ENCODE measurements at regions not wholly inside any gene's neighbourhood (a gene's known extent, or its start where the extent isn't known, plus 50 kb on each side); places are given as distances from the start of the nearest gene placed in this dataset.
"Not testable (repeated sequence)": the region's sequence is repeated elsewhere in the genome, so short reads cannot be mapped to it uniquely, and the experiment has no call there.

GRCh38 chr5:136563489-136563888, 198.1 kb upstream of the TRPC7 start:
- CTCF ChIA-PET, result interaction anchor here (0.6 kb wide), 1 partner anchor 25 kb away, joined by 4 read pairs; no protein-coding TSS in a partner anchor
- TF ChIP-seq LEF1 (IDR thresholded peaks at IDR 0.05; ENCODE audit: borderline replicate concordance) (no peak), SP1 (IDR thresholded peaks at IDR 0.05) (no peak), ELF4 (IDR thresholded peaks at IDR 0.05) (no peak), ARNT (IDR thresholded peaks at IDR 0.05) (no peak), SUZ12 (IDR thresholded peaks at IDR 0.05) (no peak), L3MBTL2 (conservative IDR thresholded peaks at IDR 0.05) (no peak)
- POLR2A ChIA-PET, result no interaction called here
- DNase-seq (ENCODE audit: extremely low spot score), result no peak

- DNase-seq (ENCODE audit: extremely low spot score), result no peak
- TF ChIP-seq PKNOX1 (IDR thresholded peaks at IDR 0.05), result no peak
- TF ChIP-seq BHLHE40 (IDR thresholded peaks at IDR 0.05; ENCODE audit: borderline replicate concordance), result no peak
- TF ChIP-seq CTBP1 (IDR thresholded peaks at IDR 0.05; ENCODE audit: borderline replicate concordance), result no peak
- TF ChIP-seq FOXM1 (IDR thresholded peaks at IDR 0.05; ENCODE audit: borderline replicate concordance), result no peak
- no peak for TF ChIP-seq TARDBP (IDR thresholded peaks at IDR 0.05)
- TF ChIP-seq L3MBTL2 (conservative IDR thresholded peaks at IDR 0.05), result no peak
- TF ChIP-seq ZNF384 (IDR thresholded peaks at IDR 0.05), result no peak
- TF ChIP-seq SP1 (IDR thresholded peaks at IDR 0.05), result no peak
- no peak for TF ChIP-seq SUZ12 (IDR thresholded peaks at IDR 0.05)
- no peak for TF ChIP-seq LEF1 (IDR thresholded peaks at IDR 0.05; ENCODE audit: borderline replicate concordance)
- TF ChIP-seq ARNT (IDR thresholded peaks at IDR 0.05), result no peak
- TF ChIP-seq NFRKB (IDR thresholded peaks at IDR 0.05), result no peak
- TF ChIP-seq HDGF (IDR thresholded peaks at IDR 0.05; ENCODE audit: borderline replicate concordance), result no peak
- no peak for TF ChIP-seq FOXK2 (IDR thresholded peaks at IDR 0.05)
- TF ChIP-seq FOXA1 (IDR thresholded peaks at IDR 0.05), result no peak
- TF ChIP-seq ELF4 (IDR thresholded peaks at IDR 0.05), result no peak
- ChIA-PET POLR2A (no interaction called here), CTCF (no interaction called here)
Measured at GRCh38 chr5:136560126-136560525, 194.8 kb upstream of the TRPC7 start.

- TF ChIP-seq L3MBTL2 (conservative IDR thresholded peaks at IDR 0.05) (no peak), TARDBP (IDR thresholded peaks at IDR 0.05) (no peak), SUZ12 (IDR thresholded peaks at IDR 0.05) (no peak), FOXA1 (IDR thresholded peaks at IDR 0.05) (no peak), ZNF384 (IDR thresholded peaks at IDR 0.05) (no peak), PKNOX1 (IDR thresholded peaks at IDR 0.05) (no peak), ARNT (IDR thresholded peaks at IDR 0.05) (no peak), LEF1 (IDR thresholded peaks at IDR 0.05; ENCODE audit: borderline replicate concordance) (no peak)
- no peak for DNase-seq (ENCODE audit: extremely low spot score)
- ChIA-PET POLR2A (no interaction called here), CTCF (no interaction called here)
Measured at GRCh38 chr5:136559651-136560050, 194.3 kb upstream of the TRPC7 start.

- CTCF ChIA-PET, POLR2A ChIA-PET: not testable (repeated sequence)
Measured at GRCh38 chr5:136547096-136547495, 181.8 kb upstream of the TRPC7 start.

GRCh38 chr5:136546441-136546840, 181.1 kb upstream of the TRPC7 start:
- POLR2A ChIA-PET; DNase-seq (ENCODE audit: extremely low spot score): not testable (repeated sequence)
- CTCF ChIA-PET, result interaction anchor here (0.7 kb wide), 1 partner anchor 183 kb away, joined by 3 read pairs; no protein-coding TSS in a partner anchor

More at GRCh38 chr5:136547096-136547495, 181.8 kb upstream of the TRPC7 start:
- not testable (repeated sequence) for DNase-seq (ENCODE audit: extremely low spot score)

- CTCF ChIA-PET; DNase-seq (ENCODE audit: extremely low spot score); POLR2A ChIA-PET: not testable (repeated sequence)
Measured at GRCh38 chr5:136545031-136545430, 179.7 kb upstream of the TRPC7 start.

GRCh38 chr5:136538534-136538933, 173.2 kb upstream of the TRPC7 start:
- POLR2A ChIA-PET, result no interaction called here
- TF ChIP-seq HDGF (IDR thresholded peaks at IDR 0.05; ENCODE audit: borderline replicate concordance), result no peak
- no peak for TF ChIP-seq L3MBTL2 (conservative IDR thresholded peaks at IDR 0.05)
- no peak for TF ChIP-seq CTBP1 (IDR thresholded peaks at IDR 0.05; ENCODE audit: borderline replicate concordance)
- TF ChIP-seq LEF1 (IDR thresholded peaks at IDR 0.05; ENCODE audit: borderline replicate concordance), result no peak
- TF ChIP-seq FOXM1 (IDR thresholded peaks at IDR 0.05; ENCODE audit: borderline replicate concordance), result no peak
- TF ChIP-seq SUZ12 (IDR thresholded peaks at IDR 0.05), result no peak
- TF ChIP-seq FOXK2 (IDR thresholded peaks at IDR 0.05), result no peak
- TF ChIP-seq TARDBP (IDR thresholded peaks at IDR 0.05), result no peak
- TF ChIP-seq NFRKB (IDR thresholded peaks at IDR 0.05), result no peak
- no peak for TF ChIP-seq PKNOX1 (IDR thresholded peaks at IDR 0.05)
- TF ChIP-seq BHLHE40 (IDR thresholded peaks at IDR 0.05; ENCODE audit: borderline replicate concordance), result no peak
- no peak for TF ChIP-seq ZNF384 (IDR thresholded peaks at IDR 0.05)
- no peak for DNase-seq (ENCODE audit: extremely low spot score)
- CTCF ChIA-PET, result interaction anchor here (0.6 kb wide), 1 partner anchor 24 kb away, joined by 4 read pairs; no protein-coding TSS in a partner anchor

- ChIA-PET CTCF (no interaction called here), POLR2A (no interaction called here)
- DNase-seq (ENCODE audit: extremely low spot score), result no peak
- TF ChIP-seq ARNT (IDR thresholded peaks at IDR 0.05), result no peak
- no peak for TF ChIP-seq TARDBP (IDR thresholded peaks at IDR 0.05)
- TF ChIP-seq LEF1 (IDR thresholded peaks at IDR 0.05; ENCODE audit: borderline replicate concordance), result no peak
- no peak for TF ChIP-seq PKNOX1 (IDR thresholded peaks at IDR 0.05)
- TF ChIP-seq CTBP1 (IDR thresholded peaks at IDR 0.05; ENCODE audit: borderline replicate concordance), result no peak
- no peak for TF ChIP-seq FOXA1 (IDR thresholded peaks at IDR 0.05)
- TF ChIP-seq ELF4 (IDR thresholded peaks at IDR 0.05), result no peak
- no peak for TF ChIP-seq ZNF384 (IDR thresholded peaks at IDR 0.05)
- TF ChIP-seq L3MBTL2 (conservative IDR thresholded peaks at IDR 0.05), result no peak
- TF ChIP-seq SUZ12 (IDR thresholded peaks at IDR 0.05), result no peak
- no peak for TF ChIP-seq HDGF (IDR thresholded peaks at IDR 0.05; ENCODE audit: borderline replicate concordance)
- no peak for TF ChIP-seq NFRKB (IDR thresholded peaks at IDR 0.05)
- no peak for TF ChIP-seq BHLHE40 (IDR thresholded peaks at IDR 0.05; ENCODE audit: borderline replicate concordance)
- no peak for TF ChIP-seq SP1 (IDR thresholded peaks at IDR 0.05)
Measured at GRCh38 chr5:136529081-136529480, 163.7 kb upstream of the TRPC7 start.
